Activated T-helper 1 cell treated with Interleukin-2 at 50 U/mL for 16 hours (primary cell): ENCODE measurements at regions not wholly inside any gene's neighbourhood (a gene's known extent, or its start where the extent isn't known, plus 50 kb on each side); places are given as distances from the start of the nearest gene placed in this dataset.
"Not testable (repeated sequence)": the region's sequence is repeated elsewhere in the genome, so short reads cannot be mapped to it uniquely, and the experiment has no call there.

Source experiments
- DNase-seq: peaks from one replicate; pipeline ENCODE4 v3.0.0-alpha.2; 2020; ENCODE audit warnings: low read depth

DNA sequence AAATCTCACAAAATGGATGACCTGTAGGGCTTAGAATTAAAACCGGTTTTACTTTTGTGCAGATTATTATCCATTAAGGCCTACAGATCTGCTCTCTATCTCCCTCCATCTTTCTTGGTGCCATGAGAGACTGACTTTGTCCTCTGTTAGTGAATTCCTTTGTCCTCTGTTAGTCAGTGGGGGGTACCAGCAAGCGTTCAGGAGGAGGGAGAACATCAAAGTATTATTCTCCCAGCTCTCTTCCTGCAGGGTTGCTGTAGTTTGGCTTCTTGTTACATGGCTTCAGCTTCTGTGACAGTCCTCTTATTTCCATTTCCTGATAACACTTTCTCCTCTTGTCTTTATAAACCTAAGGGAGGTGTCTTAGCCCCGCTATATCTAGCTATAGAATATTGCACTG lies 850.5 kb upstream of the SEMA6A start:
- no peak for DNase-seq

DNA sequence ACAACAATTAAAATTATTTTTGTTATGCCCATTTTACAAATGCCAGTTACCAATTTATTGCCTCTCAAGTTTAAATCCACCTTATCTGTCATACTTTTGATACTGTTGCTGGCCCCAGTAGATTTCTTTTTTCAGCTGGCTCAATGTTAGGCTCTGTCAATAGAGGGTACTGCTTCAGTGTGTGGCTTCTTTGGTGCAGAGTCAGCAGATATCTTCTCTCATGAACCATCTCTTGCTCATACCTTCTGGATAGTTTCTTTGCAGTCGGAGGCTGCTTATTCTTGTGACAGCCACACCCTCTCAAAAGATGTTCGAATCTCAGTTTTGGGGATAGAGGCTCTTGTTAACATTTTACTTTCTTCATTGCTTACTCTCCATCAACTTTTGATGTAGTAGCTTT lies 849.9 kb upstream of the SEMA6A start:
- no peak for DNase-seq

DNA sequence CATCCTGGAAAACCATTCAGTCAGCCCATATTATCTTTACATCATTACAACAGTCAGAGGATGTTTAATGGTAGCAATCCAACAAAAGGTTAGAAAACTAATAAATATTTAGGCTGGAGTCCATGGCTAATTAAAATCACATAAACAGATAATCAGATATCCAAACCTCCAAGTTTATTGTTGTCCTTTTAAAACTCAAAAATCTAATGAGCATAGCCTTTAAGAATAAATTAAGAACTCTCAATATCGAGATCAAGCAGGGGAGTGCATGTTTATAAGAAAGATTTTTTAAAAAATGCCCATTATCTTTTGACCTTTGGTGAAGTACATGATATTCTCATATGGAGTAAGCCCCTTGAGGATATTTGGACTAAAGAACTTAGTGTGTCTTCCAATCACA lies 842.9 kb upstream of the SEMA6A start:
- DNase-seq, result no peak

DNA sequence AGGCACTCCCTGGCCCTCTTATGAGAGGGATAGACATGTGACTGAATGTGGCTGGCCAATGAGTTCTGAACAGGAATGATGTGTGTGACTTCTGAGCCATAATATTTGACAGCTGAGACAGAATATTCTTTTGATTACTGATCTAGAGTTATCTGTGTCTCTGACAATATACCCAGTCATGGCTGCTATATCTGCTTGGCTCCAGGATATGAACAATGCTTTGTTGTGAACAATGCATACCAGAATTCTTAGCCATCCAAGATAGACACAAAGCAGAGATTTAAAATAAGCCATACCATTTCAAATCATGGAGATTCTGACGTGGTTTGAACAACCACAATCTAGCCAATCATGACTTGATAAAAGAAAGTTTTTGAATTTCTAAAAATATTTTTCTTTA lies 840.3 kb upstream of the SEMA6A start:
- no peak for DNase-seq

DNA sequence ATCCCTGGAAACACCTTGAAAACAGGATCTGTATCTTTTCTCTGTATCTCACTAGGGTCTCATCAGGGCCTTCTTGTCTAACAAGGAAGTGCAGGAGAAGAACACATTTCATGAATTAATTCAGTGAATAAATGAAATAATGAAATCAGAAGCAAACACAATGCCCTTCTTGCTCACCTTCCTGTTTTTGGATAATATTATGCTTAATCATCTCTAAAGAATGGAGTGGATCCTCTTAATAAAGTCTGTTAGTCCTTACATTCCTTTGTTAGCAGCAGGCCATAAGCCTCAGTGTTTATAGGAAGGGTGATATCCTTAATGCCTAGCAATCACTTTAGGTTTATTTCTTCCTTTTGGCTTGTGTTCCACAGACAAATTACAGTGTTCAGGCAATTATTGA lies 837.1 kb upstream of the SEMA6A start:
- no peak for DNase-seq

DNA sequence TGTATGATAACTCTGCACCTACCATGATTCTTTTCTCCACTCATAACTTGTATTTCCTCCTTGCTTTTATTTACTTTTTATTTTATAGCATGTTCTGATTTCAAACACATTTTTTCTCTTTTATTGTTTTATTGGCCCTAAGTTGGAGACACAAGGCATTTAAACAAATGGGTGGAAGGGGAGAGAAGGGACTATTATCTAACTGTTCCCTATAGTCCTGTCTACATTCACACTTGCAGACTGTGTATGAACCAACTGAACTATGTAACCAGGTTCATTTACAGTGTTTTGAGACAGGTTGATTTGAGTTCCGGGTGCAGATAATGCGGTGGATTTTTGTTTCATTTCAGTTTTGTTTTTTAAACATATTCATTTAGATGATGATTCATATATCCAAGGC lies 830.6 kb upstream of the SEMA6A start:
- no peak for DNase-seq

DNA sequence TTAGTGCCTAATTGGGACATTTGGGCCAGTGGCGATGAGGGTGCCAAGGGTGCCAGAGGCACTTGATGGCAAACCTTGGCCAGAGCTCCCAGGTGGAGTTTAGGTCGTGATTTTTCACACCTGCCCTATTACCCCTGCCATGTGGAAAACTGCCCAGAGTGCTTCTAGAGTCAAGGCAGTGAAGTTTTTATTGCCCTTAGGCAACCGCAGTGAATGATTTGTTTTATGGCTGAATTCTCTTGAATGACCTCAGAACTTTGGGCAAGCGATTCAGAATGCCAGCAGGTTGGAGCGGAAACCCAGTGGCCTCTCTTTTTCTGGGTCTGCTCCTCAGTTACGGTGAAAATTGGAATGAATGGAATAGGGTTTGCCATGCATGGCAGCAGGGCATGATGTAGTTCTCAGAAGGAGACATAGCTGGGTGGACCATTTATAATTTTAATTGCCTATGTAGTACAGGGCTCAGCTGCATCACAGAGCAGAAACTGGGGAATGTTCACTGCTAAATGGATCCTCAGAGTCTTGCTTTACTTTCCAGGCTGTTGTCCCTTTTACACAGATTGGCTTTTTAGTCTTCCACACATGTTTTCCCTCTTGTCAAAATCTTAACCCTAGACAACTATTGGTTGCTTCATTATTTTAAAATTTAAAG lies 820.0 kb upstream of the SEMA6A start:
- DNase-seq, result no peak

DNA sequence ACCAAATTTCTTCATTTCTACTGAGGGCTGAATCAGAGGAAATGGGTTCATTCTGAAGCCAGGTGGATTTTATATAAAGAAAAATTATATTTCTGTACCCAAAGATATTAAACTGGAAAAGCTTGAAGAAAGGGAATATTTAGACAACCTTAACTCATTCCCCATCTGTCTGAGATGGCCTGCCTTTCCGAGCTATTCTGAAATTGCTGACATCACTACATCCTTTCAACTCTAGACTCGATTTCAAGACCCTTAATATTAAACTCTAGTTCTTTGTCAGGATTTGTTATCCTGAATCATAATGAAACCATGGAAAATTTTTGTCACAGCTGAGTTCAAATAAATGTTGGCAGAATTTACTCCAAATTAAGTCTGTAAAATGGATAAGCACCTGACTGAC lies 818.5 kb upstream of the SEMA6A start:
- DNase-seq, result no peak

DNA sequence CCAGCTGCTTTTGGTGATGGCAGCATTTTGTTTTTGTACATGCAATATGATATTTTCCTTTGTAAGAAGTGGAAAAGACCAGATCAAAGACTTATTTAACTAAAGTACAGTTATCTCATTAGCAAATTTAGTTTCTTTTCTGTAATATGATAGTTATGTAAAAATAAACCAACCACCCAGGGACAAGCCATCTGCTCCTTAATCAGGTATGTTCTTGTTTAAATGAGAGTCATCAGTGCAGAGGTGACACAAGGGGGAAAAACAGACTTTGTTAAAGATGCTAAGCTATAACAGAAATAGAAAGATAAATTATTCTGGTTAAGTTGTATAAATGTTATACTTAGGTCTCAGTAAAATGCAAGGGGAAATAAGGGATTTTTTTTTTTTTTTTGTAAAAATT lies 805.7 kb upstream of the SEMA6A start:
- no peak for DNase-seq

DNA sequence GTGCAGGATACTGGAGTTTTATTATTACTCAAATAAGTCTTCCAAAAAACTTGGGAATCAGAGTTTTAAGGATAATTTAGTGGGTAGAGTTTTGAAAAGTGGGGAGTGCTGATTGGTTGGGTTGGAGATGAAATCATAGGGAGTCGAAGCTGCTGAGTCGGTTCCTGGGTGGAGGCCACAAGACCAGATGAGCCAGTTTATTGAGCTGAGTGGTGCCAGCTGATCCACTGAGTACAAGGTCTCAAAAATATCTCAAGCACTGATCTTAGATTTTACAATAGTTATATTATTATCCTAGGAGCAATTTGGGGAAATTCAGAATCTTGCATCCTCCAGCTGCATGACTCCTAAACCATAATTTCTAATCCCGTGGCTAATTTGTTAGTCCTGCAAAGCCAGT lies 804.9 kb upstream of the SEMA6A start:
- DNase-seq, result no peak

DNA sequence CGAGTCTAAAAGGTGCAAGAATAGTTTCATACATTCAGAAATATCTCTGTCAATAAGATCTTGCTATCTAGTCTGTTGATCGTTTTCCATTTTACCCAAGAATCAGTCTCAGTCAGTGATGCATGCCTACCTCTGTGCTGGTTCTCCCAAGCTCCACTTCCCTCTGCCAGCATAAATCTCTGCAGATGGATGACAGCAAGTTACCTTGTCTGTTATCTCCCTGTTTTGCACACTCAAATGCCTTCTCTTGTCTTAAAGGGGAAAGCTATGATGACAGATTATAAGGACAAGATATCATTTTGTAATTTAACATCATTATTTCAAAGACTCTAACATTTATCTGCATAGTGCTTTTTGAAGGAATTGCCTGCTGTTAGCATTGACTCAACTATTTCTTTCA lies 802.1 kb upstream of the SEMA6A start:
- DNase-seq, result no peak

DNA sequence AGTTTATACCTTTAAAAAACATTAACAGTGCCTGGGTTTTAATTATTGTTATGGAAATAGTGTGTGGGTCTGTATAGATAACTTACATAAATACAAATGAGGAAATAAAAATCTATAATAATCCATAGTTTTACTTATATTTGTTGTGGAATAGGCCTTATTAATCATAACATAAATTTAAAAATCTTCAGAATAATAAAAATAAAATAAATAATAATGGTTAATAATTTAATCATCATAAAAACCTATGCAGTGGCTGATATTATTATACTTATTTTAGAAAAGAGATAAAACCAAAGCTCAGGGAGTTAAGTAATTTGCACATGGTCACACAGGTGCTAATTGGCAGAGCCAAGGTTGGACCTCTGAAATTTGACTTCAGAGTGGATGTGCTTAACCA lies 785.3 kb upstream of the SEMA6A start:
- DNase-seq, result no peak

DNA sequence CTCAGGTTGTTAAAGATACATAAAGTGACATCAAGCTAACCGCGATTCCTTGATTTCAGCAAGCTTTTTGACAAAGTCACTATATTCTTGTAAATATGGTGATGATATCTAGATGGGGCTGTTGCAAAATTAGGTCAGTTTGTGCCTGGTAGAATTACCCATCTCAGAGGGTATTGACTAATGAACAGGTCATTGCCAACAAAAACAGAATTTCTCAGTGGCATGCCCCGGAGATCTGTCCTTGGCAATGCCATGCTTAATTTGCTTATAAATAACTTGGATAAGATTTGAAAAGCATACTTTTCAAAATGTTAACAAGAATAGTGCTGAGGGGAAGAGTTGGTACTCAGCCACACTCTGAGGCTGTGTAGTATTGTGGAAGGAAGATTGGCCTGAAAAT lies 783.3 kb upstream of the SEMA6A start:
- no peak for DNase-seq

DNA sequence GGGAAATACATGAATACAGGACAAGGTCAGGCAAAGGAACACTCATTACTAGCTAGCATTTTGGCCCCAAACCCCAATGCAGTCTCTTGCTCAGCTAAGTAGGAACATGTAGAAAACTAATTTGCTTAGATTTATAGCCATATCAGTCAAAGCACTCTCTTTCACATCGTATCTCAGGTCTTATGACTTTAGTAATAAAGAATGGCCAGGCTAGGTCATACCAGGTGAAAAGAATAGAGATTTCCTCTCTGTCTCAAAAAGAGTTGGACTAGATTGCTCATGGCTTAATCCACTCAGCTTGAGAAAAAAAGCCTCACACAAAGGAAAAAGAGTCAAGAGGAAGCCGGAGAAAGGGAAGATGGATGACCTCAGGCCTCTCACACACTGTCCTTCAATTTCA lies 772.7 kb upstream of the SEMA6A start:
- DNase-seq, result no peak

DNA sequence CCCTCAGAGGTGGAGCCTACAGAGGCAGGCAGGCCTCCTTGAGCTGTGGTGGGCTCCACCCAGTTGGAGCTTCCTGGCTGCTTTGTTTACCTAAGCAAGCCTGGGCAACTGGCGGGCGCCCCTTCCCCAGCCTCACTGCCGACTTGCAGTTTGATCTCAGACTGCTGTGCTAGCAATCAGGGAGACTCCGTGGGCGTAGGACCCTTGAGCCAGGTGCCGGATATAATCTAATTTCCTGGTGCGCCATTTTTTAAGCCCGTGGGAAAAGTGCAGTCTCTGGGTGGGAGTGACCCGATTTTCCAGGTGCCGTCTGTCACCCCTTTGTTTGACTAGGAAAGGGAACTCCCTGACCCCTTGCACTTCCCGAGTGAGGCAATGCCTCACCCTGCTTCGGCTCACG lies 769.1 kb upstream of the SEMA6A start:
- DNase-seq, result not testable (repeated sequence)

DNA sequence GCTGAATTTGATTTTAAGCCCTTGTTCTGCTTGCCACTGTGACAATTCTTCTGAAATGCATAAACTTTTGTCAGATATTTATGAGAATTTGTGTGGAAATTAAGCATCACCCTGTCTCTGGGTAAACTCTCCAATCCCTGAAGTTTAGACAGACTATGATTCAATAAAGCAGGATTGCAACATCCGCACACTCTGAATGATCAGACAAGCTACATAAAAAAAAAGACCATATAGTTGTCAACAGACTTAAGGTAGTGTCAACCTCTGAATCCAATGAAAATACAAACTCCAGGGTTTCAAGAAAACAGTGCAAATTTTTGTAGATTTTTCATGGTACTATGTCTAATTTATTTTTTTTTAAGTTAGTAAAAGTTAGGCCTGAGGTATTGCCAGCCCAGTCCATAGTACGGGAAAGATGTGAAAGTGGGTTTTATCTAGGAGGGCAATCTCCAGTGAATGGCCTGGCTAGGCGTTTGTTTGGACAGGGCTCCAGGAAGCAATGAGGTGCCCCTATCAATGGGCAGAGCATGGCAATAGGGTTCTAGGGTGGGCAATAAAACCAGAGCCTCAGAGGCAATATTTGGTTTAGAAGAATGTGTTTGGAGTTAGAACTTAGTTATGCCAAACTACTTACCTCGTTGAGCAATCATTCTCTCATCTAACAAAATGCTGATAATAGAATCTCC lies 762.6 kb upstream of the SEMA6A start:
- no peak for DNase-seq

DNA sequence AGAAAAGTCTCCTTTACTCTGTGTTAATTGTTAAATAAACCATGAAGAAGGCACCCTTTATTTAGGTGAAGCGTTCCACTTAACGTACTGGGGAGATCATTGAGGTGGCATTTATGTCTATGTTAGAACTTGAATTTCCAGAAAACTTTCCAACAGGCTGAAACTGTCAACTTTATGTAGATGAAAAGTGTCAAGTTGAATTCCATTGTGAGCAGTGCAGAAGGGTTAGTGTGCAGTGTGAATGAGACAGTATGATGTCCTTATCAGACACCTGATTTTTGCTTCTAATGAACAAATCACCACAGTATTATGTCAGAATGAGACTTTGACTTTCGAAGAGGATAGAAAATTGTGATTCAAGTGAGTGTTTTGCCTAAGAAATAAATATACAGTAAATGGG lies 761.6 kb upstream of the SEMA6A start:
- no peak for DNase-seq

DNA sequence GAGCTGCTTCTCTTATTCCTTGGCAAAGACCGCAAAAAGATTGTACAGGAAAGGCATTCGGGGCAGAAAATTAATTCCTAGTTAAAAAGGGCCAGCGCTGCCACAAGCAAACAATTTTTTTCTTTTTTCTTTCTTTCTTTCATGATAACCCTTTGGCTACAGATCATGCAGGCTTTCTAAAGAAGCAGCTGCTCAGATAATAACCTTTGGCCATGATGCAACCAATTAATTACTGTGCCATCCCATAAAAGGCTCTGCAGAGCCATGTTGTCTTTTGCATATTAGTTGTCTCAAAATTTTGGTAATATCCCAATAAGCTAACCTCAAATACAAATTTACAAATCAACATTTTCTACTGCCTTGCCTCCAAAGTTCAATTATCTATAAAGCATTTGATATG lies 758.4 kb upstream of the SEMA6A start:
- no peak for DNase-seq

DNA sequence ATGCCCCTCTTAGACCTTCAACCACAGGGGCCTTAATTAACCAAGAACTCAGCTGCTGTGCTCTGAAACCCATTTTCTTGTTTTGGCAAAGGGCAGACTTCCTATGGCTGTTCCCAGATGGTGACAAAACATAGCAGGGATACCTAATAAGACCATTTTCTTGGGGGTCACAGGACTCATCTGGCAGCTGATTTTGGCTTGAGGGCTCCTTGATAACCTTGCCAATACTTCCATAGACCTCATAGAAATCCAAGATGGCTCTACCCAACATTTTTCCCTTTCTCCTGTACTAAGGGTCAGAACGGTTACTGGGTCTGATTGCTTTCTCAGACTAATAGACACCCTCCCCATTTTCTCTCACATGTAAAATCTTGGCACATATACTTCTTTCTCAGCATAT lies 757.7 kb upstream of the SEMA6A start:
- no peak for DNase-seq

DNA sequence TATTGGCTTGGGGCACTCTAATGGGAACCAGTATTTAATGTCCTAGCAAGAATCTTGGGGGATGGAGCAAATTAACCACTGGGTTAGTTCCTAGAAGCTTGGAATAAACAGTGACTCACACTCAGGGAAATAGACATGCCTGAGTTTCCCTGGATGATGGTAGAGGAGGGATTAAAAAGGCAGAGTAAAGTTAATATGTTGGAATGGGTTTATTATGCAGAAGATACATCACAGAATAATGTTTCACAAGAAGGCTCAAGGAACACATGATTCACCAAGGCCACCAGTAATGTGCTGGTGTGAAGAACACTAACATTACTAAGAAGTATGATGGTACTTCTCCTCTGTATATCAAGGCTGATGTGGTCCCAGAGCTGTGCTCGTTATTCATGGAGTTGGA lies 752.9 kb upstream of the SEMA6A start:
- DNase-seq, result no peak

DNA sequence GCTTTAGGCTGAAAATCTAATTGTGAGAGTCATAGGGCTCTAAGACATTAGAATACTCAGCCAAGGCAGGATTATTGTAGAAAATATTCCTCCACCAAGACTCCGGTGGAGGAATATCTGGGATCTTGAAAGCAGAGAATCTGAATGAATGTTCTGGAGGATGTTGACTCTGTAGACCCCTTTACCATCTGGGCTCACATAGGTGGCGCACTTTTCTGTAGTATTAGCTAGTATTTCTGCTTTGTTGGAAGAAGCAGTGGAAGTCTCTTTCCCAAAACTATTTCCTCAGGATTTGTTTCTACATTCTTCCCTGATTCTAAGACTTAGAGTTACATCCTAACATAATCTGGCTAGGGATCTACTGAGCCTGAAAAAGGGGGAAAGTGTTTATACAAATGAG lies 752.4 kb upstream of the SEMA6A start:
- DNase-seq, result no peak

DNA sequence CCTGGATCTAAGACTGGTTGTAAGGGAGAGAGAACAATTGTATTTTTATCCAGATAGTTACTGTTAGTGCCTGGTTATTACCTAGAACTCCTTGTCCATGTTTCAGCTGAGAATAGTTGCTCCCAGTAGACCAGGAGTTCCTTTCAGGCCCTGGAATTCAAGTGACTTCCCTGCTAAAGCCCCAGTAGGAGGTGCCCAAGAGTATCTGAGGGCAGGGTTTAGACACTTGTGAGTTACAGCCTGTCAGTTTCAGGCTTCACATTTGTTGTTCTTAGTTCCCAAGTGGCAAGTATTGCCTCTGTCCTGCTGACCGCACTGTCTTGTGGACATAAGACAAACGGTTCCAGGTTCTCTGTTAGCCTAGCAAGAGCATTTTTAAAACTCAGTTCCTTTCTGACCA lies 743.9 kb upstream of the SEMA6A start:
- DNase-seq, result no peak

DNA sequence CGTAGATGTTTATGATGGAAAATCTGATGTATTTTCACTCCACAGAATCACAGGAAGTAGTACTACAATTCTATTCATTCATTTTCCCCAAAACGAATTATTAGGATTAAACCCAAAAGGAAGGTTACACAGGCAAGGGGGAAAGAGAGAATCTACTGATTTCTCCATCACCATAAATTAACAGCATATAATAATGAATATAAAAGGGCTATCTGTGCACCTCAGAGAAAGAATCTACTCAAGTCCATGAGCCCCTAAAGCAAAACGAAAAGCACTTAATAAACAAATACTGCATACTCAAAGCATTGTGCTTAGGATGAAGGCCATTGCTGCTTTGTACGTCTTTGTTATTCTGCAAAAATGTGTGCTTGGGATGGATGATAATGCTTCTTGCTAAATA lies 740.5 kb upstream of the SEMA6A start:
- DNase-seq, result no peak

DNA sequence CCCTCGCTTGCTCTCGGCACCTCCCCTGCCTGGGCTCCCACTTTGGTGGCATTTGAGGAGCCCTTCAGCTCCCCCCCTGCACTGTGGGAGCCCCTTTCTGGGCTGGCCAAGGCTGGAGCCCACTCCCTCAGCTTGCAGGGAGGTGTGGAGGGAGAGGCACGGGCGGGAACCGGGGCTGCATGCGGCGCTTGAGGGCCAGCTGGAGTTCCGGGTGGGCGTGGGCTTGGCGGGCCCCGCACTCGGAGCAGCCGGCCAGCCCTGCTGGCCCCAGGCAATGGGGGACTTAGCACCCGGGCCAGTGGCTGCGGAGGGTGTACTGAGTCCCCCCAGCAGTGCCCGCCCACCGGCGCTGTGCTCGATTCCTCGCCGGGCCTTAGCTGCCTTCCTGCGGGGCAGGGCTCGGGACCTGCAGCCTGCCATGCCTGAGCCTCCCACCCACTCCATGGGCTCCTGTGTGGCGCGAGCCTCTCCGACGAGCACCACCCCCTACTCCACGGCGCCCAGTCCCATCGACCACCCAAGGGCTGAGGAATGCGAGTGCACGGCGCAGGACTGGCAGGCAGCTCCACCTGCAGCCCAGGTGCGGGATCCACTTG lies 730.0 kb upstream of the SEMA6A start:
- DNase-seq, result not testable (repeated sequence)
